Epithelial cell of proximal tubule (primary cell): ENCODE measurements at regions not wholly inside any gene's neighbourhood (a gene's known extent, or its start where the extent isn't known, plus 50 kb on each side); places are given as distances from the start of the nearest gene placed in this dataset.

Experiments used
- DNase-seq: peaks from one replicate; pipeline ENCODE4 v3.0.0-alpha.2; 2011; ENCODE audit warnings: low read depth
- H3K4me3 ChIP-seq: 2 replicates; pipeline ENCODE4 v1.5.1; 2011; ENCODE audit warnings: low read depth, mild to moderate bottlenecking, low read length
- TF ChIP-seq, protein P1 (sequence below): conservative IDR thresholded peaks from 2 replicates; pipeline ENCODE4 v1.5.1; 2012; ENCODE audit warnings: low read depth, mild to moderate bottlenecking, low read length

DNA sequence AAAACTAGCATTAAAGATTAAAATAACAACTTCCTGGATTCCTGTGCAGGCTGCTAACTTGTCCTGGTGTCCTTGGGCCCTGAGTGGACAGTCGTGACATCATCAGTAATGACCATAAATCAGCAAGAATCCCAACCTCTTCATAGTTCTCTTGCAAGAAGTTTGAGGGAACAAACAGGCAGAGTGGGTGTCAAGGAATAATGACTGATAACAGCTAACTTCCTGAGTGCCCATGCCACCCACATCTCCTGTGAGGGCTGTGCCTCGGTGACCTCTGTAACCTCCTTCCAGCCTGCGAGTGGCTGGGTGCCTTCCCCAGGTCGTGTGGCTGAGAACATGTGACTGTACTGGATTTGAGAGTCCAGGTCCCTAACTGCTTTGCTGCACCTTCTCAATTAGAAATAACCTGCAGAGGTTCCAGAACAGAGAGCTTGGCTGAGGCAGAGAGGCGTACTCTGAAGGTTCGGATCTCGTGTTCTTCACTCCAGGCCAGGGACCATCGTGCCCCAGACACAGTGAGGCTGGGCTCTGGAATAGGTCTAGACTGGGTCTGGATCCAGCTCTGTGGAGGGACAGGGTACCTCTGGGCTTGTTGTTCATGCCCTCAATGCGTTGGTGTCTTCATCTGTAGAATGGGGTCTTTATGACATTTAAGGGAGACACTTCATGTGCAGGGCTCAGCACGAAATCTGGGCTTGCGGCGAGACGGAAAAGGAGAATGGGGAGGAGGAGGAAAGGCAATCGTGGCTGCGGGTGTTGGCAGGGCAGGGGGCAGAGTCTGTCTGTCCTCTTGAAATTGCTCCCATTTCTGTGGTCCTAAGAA, 313.1 kb upstream of the ZNF32 start:
- no peak overlapping the region for H3K4me3 ChIP-seq
- DNase-seq: no peak
- TF ChIP-seq, protein P1, sequence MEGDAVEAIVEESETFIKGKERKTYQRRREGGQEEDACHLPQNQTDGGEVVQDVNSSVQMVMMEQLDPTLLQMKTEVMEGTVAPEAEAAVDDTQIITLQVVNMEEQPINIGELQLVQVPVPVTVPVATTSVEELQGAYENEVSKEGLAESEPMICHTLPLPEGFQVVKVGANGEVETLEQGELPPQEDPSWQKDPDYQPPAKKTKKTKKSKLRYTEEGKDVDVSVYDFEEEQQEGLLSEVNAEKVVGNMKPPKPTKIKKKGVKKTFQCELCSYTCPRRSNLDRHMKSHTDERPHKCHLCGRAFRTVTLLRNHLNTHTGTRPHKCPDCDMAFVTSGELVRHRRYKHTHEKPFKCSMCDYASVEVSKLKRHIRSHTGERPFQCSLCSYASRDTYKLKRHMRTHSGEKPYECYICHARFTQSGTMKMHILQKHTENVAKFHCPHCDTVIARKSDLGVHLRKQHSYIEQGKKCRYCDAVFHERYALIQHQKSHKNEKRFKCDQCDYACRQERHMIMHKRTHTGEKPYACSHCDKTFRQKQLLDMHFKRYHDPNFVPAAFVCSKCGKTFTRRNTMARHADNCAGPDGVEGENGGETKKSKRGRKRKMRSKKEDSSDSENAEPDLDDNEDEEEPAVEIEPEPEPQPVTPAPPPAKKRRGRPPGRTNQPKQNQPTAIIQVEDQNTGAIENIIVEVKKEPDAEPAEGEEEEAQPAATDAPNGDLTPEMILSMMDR: no peak

DNA sequence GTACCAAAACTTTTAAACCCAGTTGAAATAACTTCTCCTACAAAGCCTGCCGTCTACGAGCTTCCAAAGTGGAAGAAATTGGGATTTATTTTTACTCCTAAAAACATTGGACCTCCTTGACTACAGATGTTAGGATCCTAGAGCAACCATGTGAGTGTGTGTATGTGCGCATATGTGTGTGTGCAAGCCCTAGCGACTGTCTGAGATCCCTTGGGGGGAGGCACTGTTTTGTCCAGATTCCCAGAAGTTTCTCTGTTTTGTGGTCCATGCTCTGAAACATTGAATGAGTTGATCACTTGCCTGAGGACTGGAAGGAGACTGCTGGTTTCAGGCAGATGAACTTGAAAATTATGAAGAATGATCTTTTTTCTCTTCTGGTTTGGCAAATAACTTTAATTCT, 312.3 kb upstream of the ZNF32 start:
- TF ChIP-seq, protein P1: no peak

DNA sequence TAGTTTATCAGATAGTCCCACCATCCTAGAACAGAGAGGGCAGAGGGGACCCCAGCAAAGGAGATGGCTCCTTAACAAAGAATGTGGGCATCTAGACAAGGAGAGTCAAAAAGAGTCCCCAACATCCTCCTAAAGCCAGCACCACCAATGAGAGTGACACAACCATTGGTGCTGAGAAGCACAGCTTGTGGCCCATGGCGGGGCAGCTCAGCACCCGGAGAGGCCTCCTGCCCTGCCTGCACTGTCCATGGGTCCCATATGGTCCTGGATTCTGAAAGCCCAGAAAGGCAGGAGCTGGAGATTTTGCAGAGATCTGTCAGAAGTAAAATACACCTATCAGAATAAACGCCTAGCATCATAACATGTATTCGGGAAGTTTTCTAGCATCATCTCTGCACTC, 311.8 kb upstream of the ZNF32 start:
- DNase-seq: no peak
- TF ChIP-seq, protein P1: no peak
- H3K4me3 ChIP-seq: no peak overlapping the region

More for the DNA sequence above, 312.3 kb upstream of the ZNF32 start:
- no peak overlapping the region for H3K4me3 ChIP-seq
- no peak for DNase-seq

DNA sequence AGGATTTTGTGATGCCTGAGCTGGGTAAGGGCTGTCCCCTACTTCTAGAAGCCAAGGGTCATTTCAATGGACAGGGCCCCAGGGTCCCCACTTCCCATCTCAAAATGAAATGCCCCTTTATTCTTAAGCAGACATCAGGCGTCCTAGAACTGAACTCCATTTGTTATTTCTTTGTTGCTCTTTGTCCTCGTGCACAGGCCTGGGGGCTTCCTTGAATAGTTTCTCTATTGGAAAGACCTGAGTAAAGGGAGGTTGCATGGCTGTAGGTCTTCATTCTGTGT, 311.4 kb upstream of the ZNF32 start:
- DNase-seq: no peak
- TF ChIP-seq, protein P1: no peak

DNA sequence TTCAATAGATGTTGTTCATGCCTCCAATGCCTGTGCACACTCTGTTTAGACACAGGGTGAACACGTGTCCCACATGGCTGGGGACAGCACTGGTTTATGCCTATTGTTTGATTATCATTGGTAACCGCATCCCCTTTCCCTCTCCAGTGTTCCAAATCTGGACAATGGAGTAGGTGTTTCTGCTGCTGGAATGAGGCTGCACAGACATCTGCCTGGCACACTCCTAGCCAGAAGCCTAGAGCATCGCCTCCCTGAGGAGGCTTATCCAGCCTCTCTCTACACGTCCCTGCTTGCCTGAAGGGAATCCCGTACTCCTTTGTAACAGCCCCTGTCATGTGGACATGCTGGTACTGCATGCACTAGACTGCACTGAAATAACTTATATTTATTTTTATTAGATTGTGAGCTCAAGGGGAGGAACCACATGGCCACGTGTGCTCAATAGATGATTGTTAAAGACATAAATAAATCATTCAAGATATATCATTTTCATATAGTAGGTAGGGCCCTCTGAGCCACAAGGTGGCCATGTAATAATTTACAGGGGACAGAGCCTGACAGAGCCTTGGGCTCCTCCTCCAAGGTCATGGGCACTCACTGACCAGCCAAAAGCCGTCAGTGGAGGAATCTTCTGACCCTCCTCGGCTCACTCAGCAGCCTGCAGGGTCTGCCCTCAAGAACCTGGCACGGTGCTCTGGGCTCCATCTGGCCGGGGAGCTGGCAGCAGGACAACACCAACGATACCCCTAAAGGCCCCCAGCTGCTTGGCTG, 310.9 kb upstream of the ZNF32 start:
- no peak overlapping the region for H3K4me3 ChIP-seq
- TF ChIP-seq, protein P1: no peak
- no peak for DNase-seq

More for the DNA sequence above, 311.4 kb upstream of the ZNF32 start:
- H3K4me3 ChIP-seq: no peak overlapping the region

DNA sequence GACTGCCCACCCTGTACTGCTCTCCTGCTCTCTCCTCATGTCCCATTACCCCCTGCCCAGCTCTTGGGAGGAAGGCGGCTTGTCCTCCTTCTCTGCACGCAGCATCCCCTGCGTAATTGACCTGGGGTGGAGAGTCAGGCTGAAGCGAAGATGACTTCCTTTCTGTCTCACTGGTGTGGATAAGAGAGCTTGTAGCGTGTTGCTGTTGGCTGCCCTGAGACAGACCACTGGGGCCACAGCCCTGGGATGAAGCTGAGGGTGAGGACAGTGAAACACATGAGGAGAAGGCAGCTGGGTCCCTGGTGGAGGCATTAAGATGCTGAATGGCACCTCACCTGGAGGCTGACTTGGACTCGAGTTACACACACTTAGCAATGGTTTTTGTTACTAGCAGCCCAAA, 310.3 kb upstream of the ZNF32 start:
- DNase-seq: no peak
- no peak overlapping the region for H3K4me3 ChIP-seq
- TF ChIP-seq, protein P1: no peak
